Stomach (tissue), 4 donors: ENCODE measurements at regions not wholly inside any gene's neighbourhood (a gene's known extent, or its start where the extent isn't known, plus 50 kb on each side); places are given as distances from the start of the nearest gene placed in this dataset.

Experiments used
- POLR2A ChIP-seq, 4 donors: fragments of 450-650 bp; IDR thresholded peaks; one replicate each; pipeline ENCODE4 v1.6.1; 2016; ENCODE audit warnings: antibody characterized with exemption in 4 of 4, control low read depth in 2 of 4, mild to moderate bottlenecking in 1 of 4, moderate library complexity in 1 of 4
- POLR2AphosphoS5 ChIP-seq, 3 donors: sonication (generic); formaldehyde crosslinking; IDR thresholded peaks; one replicate each; pipeline ENCODE4 v1.6.1; 2016; ENCODE audit warnings: antibody characterized with exemption in 3 of 3
- TF ChIP-seq, protein P1 (sequence below), 7 experiments: fragments of 450-650 bp in 4 of 7; fragments of 200-600 bp in 3 of 7; sonication (generic) in 3 of 7; IDR thresholded peaks; one replicate each; pipeline ENCODE4 v1.5.1; 2016 to 2019; ENCODE audit warnings: antibody characterized with exemption in 7 of 7, control low read depth in 2 of 7, mild to moderate bottlenecking in 1 of 7

DNA sequence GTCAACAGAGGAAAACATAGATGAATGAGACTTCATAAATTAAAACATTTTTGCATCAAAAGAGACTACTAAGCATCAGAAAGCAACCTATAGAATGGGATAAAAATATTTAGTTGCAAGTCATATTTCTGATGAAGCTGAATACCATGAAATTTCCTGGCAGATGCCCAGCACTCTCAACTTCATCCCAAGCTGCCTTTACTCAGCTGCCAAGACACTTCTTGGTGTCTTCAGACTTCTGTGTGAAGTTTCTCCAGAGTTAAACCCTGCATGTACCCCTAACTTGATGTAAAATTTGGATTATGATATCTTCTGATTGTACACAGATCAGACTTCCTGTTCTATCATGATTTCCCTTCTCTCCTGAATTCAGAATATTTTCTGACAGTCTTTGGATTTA lies 73.2 kb downstream of the AKR1C4 start:
- TF ChIP-seq, protein P1, sequence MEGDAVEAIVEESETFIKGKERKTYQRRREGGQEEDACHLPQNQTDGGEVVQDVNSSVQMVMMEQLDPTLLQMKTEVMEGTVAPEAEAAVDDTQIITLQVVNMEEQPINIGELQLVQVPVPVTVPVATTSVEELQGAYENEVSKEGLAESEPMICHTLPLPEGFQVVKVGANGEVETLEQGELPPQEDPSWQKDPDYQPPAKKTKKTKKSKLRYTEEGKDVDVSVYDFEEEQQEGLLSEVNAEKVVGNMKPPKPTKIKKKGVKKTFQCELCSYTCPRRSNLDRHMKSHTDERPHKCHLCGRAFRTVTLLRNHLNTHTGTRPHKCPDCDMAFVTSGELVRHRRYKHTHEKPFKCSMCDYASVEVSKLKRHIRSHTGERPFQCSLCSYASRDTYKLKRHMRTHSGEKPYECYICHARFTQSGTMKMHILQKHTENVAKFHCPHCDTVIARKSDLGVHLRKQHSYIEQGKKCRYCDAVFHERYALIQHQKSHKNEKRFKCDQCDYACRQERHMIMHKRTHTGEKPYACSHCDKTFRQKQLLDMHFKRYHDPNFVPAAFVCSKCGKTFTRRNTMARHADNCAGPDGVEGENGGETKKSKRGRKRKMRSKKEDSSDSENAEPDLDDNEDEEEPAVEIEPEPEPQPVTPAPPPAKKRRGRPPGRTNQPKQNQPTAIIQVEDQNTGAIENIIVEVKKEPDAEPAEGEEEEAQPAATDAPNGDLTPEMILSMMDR (IDR thresholded peaks at IDR 0.05) = no peak
- TF ChIP-seq POLR2A (IDR thresholded peaks at IDR 0.05) (no peak), POLR2AphosphoS5 (IDR thresholded peaks at IDR 0.05) (no peak)
